NOMO-1 treated with dmso at 0.1 percent for 144 hours (cell line): ENCODE measurements at regions not wholly inside any gene's neighbourhood (a gene's known extent, or its start where the extent isn't known, plus 50 kb on each side); places are given as distances from the start of the nearest gene placed in this dataset.

Experiments used
- DNase-seq: peaks from one replicate; lab custom pipeline; 2025; ENCODE audit not compliant: unreplicated experiment; lab: John Stamatoyannopoulos, UW

- DNase-seq = no peak
Measured at GRCh38 chr13:99911965-99912566, 59.5 kb downstream of the ZIC5 start.

- no peak for DNase-seq
Measured at GRCh38 chr13:99911069-99911964, 60.2 kb downstream of the ZIC5 start.

DNA sequence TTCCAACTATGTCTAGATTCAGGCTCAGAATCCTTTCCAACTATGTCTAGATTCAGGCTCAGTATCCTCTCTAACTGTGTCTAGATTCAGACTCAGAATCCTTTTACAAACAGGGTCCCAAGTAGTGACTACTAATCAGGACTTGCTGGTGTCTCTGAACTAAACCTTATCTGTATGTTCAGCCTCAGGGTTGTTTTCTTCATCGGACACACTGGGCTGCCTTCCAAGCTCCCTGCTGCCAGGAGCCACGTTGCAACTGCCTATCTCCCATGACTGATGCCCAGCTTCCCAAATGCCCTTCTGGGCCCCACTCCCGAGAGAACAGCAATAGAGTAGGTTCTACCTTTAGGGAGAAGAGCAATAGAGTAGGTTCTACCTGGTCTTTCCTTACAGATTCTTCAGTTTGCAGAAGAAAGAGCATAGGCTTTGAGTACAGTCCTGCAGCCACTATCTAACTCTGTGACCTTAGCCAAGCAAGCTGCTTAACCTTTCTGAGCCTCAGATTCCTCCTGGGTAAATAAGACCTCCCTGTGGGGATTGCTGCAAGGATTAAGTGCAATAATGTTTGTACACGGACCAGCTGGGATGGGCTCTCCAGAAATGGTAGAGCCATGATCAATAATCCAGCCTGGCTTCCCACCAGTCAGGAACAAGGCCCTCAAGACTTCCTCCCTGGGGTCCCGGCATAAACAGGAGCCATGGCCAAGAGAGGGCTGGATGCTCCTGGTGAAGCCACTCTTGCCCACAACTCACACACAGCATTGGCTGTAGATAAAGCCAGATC, 61.5 kb downstream of the ZIC5 start:
- no peak for DNase-seq

DNA sequence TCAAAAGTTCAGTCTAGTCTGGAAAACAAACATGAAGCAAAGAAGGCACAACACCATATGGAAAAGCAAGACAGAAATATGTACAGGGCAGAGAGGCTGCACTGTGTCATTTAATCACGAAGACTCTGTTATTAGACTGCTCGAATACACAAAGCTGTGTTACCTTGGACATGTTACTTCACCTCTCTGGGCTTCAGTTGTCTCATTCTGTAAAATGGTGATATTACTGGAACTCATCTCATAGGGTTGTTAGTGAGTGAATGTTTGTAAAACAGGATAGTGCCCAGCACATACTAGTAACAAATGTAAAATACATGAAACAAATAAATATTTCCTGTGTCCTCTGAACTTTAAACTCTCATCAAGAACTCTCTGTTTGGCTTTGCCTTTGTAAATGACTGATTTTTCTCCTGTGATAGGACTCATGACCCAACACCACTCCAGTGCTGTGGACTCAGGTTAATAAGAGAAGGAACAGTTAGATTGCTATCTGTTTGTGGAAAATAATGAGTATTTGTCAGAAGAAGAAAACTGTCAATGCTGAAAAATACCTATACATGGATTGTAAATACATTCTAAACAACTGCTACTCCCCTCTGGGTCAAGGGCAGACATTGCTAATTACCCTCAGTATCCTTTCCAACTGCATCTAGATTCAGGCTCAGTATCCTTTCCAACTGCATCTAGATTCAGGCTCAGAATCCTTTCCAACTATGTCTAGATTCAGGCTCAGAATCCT, 62.3 kb downstream of the ZIC5 start:
- DNase-seq = no peak

DNA sequence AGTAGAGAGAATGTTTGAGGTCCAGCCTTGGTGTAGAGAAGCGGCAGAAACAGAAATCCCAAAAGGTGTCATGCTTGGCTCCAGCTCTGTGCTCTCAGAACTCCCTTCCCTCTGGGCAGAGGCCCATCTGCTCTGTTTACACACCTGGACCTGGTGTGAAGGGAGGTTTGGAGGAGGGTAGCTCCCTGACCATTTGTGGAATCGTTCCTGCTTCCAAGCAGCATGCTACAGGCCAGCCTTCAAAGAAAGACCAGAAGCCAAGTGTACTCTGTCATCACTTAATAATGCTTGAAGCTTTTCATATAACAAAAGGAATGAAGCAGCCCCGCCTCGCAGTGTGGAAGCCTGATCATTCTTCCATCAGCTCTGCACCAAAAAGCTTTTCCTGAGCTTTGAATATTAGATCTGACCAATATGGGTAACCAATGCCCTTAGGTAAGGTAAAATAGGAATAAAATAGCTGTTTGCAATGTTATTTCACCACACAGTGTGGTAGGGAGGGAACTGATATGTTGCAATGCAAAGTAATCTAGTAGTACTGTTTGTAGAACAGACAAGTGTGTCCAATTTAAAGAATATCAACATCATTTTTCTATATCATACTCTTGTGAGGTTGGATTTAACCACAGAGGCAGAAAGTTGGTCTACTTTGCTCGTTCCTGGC, 63.3 kb downstream of the ZIC5 start:
- DNase-seq = no peak

DNA sequence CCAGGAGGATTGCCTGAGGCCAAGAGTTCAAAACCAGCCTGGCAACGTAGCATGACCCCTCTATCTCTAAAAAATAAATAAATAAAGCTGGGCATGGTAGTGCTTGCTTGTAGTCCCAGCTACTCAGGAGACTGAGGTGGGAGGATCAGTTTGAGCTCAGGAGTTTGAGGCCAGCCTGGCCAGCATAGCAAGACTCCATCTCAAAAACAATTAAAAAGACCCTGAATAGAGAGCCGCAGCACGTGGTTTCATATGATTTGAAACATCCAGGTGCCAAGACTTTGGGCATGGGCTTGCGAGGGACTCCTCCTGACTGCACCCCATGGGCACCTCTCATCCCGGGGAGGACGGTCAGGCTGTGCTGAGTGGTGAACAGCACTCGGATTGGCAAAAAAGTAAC, 63.9 kb downstream of the ZIC5 start:
- no peak for DNase-seq

- DNase-seq = no peak
Measured at GRCh38 chr13:99907038-99907437, 64.5 kb downstream of the ZIC5 start.

DNA sequence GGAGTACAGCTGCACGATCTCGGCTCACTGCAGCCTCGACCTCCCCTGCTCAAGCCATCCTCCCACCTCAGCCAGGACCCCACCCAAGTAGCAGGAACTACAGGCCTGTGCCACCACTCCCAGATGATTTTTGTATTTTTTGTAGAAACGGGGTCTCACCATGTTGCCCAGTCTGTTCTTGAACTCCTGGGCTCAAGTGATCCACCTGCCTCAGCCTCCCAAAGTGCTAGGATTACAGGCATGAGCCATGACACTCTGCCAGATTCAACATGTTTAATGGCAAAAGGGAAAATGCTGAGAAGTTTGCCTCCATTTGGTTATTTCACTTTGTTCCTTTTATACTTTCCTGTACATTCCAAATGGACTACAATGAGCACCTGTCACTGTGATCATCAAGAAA, 65.8 kb downstream of the ZIC5 start:
- no peak for DNase-seq

DNA sequence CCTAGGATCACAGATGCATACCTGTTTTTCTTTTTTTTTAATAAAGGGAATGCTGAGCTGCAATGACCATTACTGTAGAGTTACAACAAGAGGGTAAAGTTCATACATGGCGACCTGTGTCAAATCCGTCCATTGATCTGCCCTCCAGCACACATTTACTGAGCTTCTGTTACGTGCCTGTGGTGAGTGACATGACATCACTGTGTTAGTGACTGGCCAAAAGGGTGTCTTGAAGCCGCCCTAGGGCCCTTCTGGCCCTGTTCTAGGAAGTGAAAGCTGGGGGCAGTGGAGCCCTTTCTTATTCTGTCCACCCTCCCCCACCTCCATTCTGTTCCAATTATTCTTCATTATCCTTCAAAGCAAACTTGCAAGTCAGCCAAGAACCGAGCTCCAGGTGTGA, 66.3 kb downstream of the ZIC5 start:
- peak; percentile 41 for DNase-seq

DNA sequence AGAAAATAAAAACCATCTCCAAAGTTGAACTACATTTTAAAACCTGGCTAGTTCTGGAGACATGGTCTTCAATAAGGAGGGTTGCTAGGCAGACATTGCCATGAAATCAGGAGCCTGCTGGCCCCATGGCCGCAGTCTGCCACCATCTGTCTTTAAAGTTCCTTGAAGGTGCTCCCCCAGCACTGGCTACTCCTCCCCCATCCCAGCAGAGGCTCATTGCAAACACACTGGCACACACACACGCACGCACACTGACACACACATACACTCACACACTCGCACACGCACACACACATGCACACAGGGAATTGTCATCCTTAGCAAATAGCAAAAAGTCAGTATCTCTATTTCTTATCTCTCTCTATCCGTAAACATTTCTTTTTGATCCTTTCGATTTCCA, 68.4 kb downstream of the ZIC5 start:
- no peak for DNase-seq

- DNase-seq = no peak
Measured at GRCh38 chr13:99902657-99903056, 68.9 kb downstream of the ZIC5 start.

DNA sequence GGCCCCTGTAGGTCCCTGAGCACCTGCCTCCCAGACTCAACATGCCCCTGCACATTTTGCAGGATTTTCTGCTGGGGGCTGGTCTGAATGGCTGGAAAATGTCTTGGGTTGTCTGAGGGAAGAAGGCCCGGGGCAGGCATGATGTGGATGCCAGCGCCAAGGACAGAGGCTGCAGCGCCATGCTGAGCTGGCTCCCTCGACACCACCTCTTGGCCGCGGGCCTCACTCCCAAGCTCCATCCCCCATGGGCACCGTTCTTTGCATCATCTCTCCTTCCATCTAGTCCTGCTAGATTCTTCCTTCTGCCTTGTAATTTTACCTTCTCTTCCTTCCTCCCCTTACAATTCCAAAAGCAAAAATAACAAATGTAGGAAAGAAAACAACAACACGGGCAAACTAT, 70.6 kb downstream of the ZIC5 start:
- DNase-seq = no peak

DNA sequence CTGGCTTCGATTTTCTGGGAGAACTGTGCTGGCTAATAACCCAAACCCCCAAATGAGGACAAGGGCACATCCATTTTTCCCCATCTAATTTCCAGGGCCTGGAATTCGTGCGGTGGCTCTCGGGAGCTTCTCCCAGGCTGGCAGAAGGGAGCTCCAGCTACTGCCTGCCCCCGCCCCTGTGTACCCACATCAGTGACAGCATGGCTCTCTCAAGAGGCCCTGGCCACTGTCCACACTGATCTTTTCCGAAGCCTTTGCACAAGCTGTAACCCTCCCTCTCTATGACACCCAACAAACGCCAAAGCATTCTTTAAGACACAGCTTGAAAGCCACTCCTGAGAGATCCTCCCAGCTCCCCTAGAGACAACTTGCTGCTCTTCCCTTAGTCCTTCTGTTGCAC, 73.1 kb downstream of the ZIC5 start:
- no peak for DNase-seq

GRCh38 chr13:99897076-99897440, 74.5 kb downstream of the ZIC5 start:
- no peak for DNase-seq

- no peak for DNase-seq
Measured at GRCh38 chr13:99896369-99897075, 75.0 kb downstream of the ZIC5 start.

- DNase-seq = no peak
Measured at GRCh38 chr13:99895444-99896368, 75.9 kb downstream of the ZIC5 start.

DNA sequence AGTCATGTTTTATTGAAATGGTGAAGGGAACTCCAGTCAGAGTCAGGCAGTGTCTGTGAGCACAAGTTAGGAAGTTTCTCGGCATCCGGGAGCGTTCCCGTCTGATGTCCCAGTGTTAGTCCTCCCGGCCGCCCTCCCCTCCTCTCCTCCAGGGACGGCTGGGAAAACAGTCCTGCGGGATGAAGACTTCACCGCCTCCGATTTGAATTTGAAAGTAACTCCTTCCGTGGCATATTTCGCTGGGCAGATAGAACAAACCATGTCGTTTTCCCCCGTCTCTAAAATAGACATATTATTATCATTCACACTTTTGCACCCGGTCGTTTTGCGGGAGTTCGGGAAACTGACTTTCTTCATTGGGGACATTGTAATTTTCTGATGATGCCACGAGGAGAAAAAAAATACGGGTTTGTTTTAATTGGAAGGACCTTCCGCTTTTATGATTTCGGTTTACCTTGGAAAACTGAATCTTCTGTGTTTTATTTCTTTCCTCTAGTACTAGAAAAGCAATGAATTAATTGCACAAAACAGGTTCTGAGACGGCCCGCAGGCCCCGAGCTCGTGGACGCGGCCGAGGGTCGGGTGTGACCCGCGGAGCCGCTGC, 76.6 kb downstream of the ZIC5 start:
- no peak for DNase-seq

GRCh38 chr13:99894105-99894839, 77.3 kb downstream of the ZIC5 start:
- no peak for DNase-seq
